ENCODE measurements at regions not wholly inside any gene's neighbourhood (a gene's known extent, or its start where the extent isn't known, plus 50 kb on each side); places are given as distances from the start of the nearest gene placed in this dataset.
"Not testable (repeated sequence)": the region's sequence is repeated elsewhere in the genome, so short reads cannot be mapped to it uniquely, and the experiment has no call there.

DNA sequence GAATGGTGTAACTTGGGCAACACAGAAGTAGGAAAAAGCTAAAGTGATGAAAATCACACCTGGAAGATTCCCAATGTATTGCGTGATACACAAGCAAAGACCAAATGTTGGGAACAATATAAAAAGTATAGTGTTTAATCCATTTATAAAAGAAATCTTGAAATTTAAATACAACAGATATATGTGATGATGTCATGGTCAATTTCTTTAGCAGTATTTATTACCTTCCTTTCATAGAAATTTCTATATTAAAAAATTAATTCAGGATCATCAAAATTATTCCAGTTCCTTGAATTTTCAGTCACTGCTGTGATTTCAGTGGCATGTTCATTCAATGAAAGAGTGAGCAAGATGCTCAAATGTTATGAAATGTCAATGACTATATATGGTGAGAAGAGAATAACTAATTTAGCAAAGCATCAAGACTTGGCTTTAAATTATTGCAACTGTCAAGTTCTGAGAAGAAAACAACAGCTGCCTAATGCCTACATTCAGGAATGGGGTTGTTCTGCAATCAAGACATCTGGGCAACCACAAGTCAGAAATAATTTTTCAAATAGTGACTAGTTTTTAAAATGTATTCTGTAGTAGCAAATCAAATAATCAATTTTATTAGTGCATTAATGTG lies 308.8 kb downstream of the SEMA3D start:
- POLR2A ChIA-PET, result no interaction called here
- ATAC-seq, result no peak
- intact Hi-C loops (cut with DNase I, micrococcal nuclease), result no loop called here
- Mint-ChIP-seq H3K27me3 (no peaks in the 10 kb centered on the region), H3K36me3 (ENCODE audit: low read depth) (no peaks in the 10 kb centered on the region), H3K27ac (no peak overlapping the region), H3K4me1 (no peaks in the 10 kb centered on the region), H3K4me3 (no peak overlapping the region), H3K9me3 (ENCODE audit: low read depth) (no peaks in the 10 kb centered on the region)
- CTCF ChIA-PET, result no interaction called here
- DNase-seq, result no peak

DNA sequence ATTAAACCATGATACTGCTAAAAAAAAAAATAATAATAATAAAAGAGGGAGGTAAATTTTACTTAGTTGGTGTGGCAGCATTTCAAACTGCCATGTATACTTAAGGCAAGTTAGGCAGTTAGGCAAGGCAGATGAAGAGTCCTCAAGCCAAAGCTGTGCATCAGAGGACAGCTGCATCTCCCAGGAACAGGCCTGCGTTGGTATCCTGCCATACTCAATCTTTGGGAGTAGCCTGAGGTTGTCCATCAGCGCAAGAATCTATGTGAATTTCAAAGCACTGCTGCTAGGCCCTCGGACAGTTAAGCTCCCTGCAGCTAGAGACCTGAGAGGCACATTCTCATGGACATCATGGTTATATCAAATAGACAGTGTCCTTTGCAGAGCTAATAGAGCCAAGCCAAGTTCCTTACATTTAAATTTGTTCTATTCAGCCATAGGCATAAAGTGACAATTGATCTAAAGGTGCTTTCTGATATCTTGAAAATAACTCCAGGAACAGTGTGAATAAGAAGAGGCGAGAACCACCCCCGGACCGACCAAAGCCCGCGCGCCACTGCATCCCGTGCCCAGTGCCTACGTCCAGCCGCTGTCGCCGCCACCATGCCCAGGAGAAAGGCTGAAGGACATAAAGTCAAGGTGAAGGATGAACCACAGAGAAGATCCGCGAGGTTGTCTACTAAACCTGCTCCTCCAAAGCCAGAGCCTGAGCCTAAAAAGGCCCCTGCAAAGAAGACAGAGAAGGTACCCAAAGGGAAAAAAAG lies 310.6 kb downstream of the SEMA3D start:
- Mint-ChIP-seq H3K27me3 (no peaks in the 10 kb centered on the region), H3K36me3 (ENCODE audit: low read depth) (no peaks in the 10 kb centered on the region), H3K4me1 (no peaks in the 10 kb centered on the region), H3K4me3 (no peak overlapping the region), H3K27ac (no peak overlapping the region), H3K9me3 (ENCODE audit: low read depth) (no peaks in the 10 kb centered on the region)
- CTCF ChIA-PET, result interaction anchor here (1.1 kb wide), 1 partner anchor 332 kb away, joined by 3 read pairs; no protein-coding TSS in a partner anchor
- intact Hi-C loops (cut with DNase I, micrococcal nuclease), result no loop called here
- ATAC-seq (no peak), DNase-seq (no peak)
- POLR2A ChIA-PET, result no interaction called here

DNA sequence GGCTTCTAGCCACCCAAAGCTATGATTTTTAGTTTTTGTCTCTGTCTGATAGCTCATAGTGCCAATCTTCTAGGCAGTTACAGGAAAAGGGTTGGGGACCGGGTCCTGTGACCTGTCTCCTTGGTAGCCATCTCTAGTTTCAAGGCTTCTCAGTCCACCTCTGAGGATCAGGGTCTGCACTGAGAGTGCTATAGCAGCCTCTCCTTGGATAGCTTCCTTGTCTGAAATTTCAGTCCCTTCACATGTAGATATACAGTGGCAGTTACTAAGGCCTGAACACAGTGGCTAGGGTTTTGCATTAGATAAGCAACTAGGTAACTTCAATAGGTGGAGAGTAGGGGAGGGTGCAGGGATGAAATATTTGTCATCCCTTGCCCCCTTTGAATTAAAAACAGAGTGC lies 321.3 kb downstream of the SEMA3D start:
- no peak overlapping the region for H3K27ac Mint-ChIP-seq
- H3K9me3 Mint-ChIP-seq (ENCODE audit: low read depth), result peaks cover 3% of the 10 kb centered on the region
- no peaks in the 10 kb centered on the region for H3K36me3 Mint-ChIP-seq (ENCODE audit: low read depth)
- H3K27me3 Mint-ChIP-seq, result no peaks in the 10 kb centered on the region
- DNase-seq, result no peak
- ATAC-seq, result no peak
- no peaks in the 10 kb centered on the region for H3K4me1 Mint-ChIP-seq
- H3K4me3 Mint-ChIP-seq, result no peak overlapping the region
- CTCF ChIA-PET, result no interaction called here
- intact Hi-C loops (cut with DNase I, micrococcal nuclease), result no loop called here
- POLR2A ChIA-PET, result no interaction called here

DNA sequence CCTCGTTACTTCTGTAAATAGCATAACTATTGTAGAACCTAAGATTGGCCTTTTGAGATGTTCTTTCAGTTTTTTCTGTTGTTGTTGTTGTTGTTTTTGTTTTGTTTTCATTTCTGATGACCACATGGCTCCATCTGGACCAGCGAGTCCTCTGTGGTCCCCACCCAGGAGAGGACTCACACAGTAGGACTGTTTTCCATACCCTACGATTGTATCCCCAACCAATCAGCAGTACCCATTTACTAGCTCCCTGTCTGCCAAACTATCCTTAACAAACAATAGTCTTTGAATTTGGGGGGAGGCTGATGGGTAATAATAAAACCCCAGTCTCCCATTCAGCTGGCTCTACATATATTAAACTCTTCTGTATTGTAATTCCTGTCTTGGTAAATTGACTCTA lies 329.5 kb downstream of the SEMA3D start:
- intact Hi-C loops (cut with DNase I, micrococcal nuclease), result no loop called here
- Mint-ChIP-seq H3K9me3 (ENCODE audit: low read depth) (peaks cover 3% of the 10 kb centered on the region), H3K27me3 (no peaks in the 10 kb centered on the region), H3K36me3 (ENCODE audit: low read depth) (no peaks in the 10 kb centered on the region), H3K4me1 (no peaks in the 10 kb centered on the region), H3K27ac (no peak overlapping the region), H3K4me3 (no peak overlapping the region)
- ATAC-seq (no peak), DNase-seq (no peak)
- ChIA-PET CTCF (interaction anchor here (0.7 kb wide), 1 partner anchor 10 kb away, joined by 3 read pairs; no protein-coding TSS in a partner anchor), POLR2A (no interaction called here)

DNA sequence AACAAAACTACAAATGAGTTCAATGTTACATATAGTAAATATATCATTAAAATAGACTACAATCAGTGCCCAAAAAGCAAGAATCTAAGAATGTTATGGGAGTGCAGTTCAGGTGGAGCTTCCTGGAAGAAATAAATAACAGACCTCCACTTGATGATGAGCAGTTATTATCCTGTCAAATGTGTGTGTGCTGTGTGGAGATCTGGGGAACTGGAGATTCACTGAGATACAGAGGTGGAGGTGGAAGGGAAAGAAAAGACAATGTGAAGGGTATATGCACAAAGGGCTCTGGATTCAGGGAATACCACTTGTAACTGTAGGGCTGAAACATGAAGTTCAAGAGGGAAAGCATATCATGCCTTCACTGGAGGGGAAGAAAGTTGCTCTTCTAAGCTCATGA lies 331.1 kb downstream of the SEMA3D start:
- Mint-ChIP-seq H3K4me1 (no peaks in the 10 kb centered on the region), H3K4me3 (no peak overlapping the region), H3K27ac (no peak overlapping the region), H3K36me3 (ENCODE audit: low read depth) (no peaks in the 10 kb centered on the region), H3K27me3 (no peaks in the 10 kb centered on the region), H3K9me3 (ENCODE audit: low read depth) (peaks cover under 1% of the 10 kb centered on the region)
- ChIA-PET CTCF (no interaction called here), POLR2A (no interaction called here)
- ATAC-seq (no peak), DNase-seq (no peak)
- intact Hi-C loops (cut with DNase I, micrococcal nuclease), result no loop called here

DNA sequence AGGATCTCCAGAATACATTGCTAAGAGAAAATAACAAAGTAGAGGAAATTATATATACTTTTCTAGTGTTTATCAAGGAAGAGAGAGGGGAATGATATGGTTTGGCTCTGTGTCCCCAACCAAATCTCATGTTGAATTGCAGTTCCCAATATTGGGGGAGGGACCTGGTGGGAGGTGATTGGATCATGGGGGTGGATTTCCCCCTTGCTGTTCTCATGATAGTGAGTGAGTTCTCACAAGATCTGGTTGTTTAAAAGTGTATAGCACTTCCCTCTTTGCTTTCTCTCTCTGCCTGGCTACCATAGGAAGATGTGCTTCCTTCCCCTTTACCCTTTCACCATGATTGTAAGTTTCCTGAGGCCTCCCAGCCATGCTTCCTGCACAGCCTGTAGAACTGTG lies 337.9 kb downstream of the SEMA3D start:
- DNase-seq; ATAC-seq; H3K27me3 Mint-ChIP-seq; H3K27ac Mint-ChIP-seq; H3K9me3 Mint-ChIP-seq (ENCODE audit: low read depth); H3K4me1 Mint-ChIP-seq; CTCF ChIA-PET; intact Hi-C loops (cut with DNase I, micrococcal nuclease); H3K36me3 Mint-ChIP-seq (ENCODE audit: low read depth); POLR2A ChIA-PET; H3K4me3 Mint-ChIP-seq: not testable (repeated sequence)

DNA sequence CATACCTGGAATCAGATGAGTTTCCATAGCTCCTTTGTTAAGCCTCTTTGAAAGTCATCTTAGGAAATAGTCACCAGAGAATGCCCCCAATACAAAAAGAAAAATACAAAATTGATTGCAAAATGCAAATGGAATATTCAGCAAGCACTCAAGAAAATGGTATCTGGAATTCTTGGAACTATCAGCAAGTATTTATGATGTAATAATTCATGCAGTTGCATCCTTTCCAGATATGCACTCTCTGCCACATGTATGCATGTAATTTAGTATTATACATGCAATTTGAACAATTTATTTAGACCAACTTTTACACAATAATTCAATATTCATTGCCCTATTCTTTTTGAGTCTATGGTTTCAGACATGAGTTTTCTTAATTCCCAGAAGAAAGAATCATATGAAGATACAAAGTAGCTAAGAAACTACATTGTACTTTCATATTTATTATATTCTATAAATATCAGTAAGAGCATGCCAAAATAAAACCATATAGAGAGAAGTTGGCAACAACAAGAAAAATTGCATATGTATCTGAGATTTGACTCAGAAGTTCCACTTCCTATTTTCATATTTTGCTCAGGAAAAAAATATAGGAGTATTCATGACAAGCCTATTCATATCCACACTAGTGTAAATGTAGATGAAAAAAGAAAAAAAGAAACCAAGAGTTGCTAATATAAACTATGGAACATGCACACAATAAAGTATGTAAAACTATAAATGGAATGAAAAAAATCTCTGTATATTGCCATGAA lies 338.5 kb downstream of the SEMA3D start:
- ChIA-PET CTCF (no interaction called here), POLR2A (no interaction called here)
- DNase-seq (no peak), ATAC-seq (no peak)
- Mint-ChIP-seq H3K4me3 (no peak overlapping the region), H3K36me3 (ENCODE audit: low read depth) (no peaks in the 10 kb centered on the region), H3K9me3 (ENCODE audit: low read depth) (no peaks in the 10 kb centered on the region), H3K4me1 (no peaks in the 10 kb centered on the region), H3K27ac (no peak overlapping the region), H3K27me3 (no peaks in the 10 kb centered on the region)
- intact Hi-C loops (cut with DNase I, micrococcal nuclease), result no loop called here

DNA sequence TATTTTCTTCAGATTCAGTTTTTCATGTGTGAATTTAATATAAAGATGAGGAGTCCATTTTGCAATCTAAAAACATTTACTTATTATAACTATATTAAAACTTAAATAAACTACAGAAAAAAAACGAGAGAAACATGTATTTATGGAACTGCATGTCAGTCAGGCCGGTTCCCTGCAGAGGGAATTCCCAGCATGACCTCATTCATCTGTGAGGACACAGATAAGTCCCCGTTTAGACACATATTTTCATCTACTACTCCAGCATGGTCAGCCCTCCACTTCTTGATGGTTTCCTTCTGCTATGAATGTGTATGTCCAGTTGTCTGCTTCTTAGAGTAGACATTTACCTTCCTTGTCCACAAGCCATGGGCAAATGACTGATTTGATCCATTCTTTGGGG lies 339.1 kb downstream of the SEMA3D start:
- no peaks in the 10 kb centered on the region for H3K27me3 Mint-ChIP-seq
- H3K9me3 Mint-ChIP-seq (ENCODE audit: low read depth), result no peaks in the 10 kb centered on the region
- intact Hi-C loops (cut with DNase I, micrococcal nuclease), result no loop called here
- DNase-seq, result no peak
- H3K4me1 Mint-ChIP-seq, result no peaks in the 10 kb centered on the region
- CTCF ChIA-PET, result no interaction called here
- ATAC-seq, result no peak
- POLR2A ChIA-PET, result no interaction called here
- no peaks in the 10 kb centered on the region for H3K36me3 Mint-ChIP-seq (ENCODE audit: low read depth)
- H3K4me3 Mint-ChIP-seq, result no peak overlapping the region
- H3K27ac Mint-ChIP-seq, result no peak overlapping the region

DNA sequence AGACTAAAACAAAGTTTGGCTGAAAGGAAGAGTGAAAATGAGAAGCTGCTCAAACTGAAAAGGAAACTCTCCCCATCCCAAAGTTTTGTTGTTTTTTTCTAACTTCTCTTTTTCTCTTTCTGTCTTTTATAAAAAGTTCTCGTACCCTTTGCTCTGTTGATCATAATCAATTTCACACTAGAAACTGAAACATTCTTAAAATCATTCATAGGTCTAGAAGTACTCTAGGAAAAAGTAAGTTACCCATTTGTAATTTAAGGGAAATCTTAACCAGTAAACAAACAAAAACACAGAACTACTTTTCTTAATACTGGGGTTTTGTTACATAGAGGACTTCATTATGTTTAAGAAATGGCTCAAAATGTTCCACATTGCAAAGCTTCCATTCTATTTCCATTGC lies 339.8 kb downstream of the SEMA3D start:
- CTCF ChIA-PET, result interaction anchor here (0.6 kb wide), 2 partner anchors 11 to 111 kb away, joined by 3 read pairs; no protein-coding TSS in a partner anchor
- Mint-ChIP-seq H3K36me3 (ENCODE audit: low read depth) (no peaks in the 10 kb centered on the region), H3K27me3 (no peaks in the 10 kb centered on the region), H3K4me1 (no peaks in the 10 kb centered on the region), H3K27ac (no peak overlapping the region), H3K4me3 (no peak overlapping the region), H3K9me3 (ENCODE audit: low read depth) (no peaks in the 10 kb centered on the region)
- intact Hi-C loops (cut with DNase I, micrococcal nuclease), result no loop called here
- POLR2A ChIA-PET, result no interaction called here
- no peak for ATAC-seq
- no peak for DNase-seq

DNA sequence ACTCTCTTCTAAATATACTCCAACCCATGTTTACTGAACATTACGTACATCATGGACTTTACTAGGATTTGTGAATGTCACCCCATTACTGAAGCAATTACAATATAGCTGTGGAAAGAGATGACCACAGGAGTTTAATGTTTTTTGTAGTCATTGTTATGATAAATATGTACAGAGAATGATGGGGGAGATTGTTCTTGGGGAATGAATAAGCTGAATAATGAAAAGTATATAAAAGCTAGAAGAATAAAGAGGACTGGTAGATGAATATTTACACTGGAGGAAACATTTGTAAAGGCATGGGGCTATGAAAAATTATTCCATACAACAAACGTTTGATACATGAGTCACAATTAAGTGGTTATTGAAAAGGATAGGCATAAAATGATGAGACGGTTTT lies 340.9 kb downstream of the SEMA3D start:
- CTCF ChIA-PET, result interaction anchor here (1.6 kb wide), 1 partner anchor 11 kb away, joined by 4 read pairs; no protein-coding TSS in a partner anchor
- no peaks in the 10 kb centered on the region for H3K4me1 Mint-ChIP-seq
- no peaks in the 10 kb centered on the region for H3K36me3 Mint-ChIP-seq (ENCODE audit: low read depth)
- no peaks in the 10 kb centered on the region for H3K9me3 Mint-ChIP-seq (ENCODE audit: low read depth)
- POLR2A ChIA-PET, result no interaction called here
- no peak overlapping the region for H3K27ac Mint-ChIP-seq
- no peak for DNase-seq
- ATAC-seq, result no peak
- intact Hi-C loops (cut with DNase I, micrococcal nuclease), result no loop called here
- no peak overlapping the region for H3K4me3 Mint-ChIP-seq
- H3K27me3 Mint-ChIP-seq, result no peaks in the 10 kb centered on the region

DNA sequence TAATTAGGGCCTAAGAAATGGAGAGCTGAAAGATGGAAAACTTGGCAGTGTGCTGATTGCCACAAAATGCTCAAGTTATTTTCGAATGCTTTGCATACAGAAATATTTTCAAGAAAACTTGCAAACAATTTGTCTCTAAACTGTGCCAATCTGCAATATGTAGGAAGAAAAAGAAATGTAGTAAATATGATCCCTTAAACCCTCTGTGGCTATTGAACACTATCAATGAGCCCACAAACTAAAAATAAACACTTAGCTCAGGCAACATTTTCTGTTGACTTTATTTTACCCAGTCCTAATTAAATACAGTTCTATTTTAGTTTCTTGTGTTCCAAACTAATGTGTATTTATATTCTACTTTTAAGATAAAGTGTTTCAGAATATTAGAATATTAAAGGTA lies 342.1 kb downstream of the SEMA3D start:
- H3K27ac Mint-ChIP-seq, result no peak overlapping the region
- ATAC-seq, result no peak
- intact Hi-C loops (cut with DNase I, micrococcal nuclease), result no loop called here
- H3K36me3 Mint-ChIP-seq (ENCODE audit: low read depth), result no peaks in the 10 kb centered on the region
- DNase-seq, result no peak
- no peaks in the 10 kb centered on the region for H3K9me3 Mint-ChIP-seq (ENCODE audit: low read depth)
- H3K27me3 Mint-ChIP-seq, result no peaks in the 10 kb centered on the region
- CTCF ChIA-PET, result interaction anchor here (1.6 kb wide), 1 partner anchor 10 kb away, joined by 4 read pairs; no protein-coding TSS in a partner anchor
- H3K4me1 Mint-ChIP-seq, result no peaks in the 10 kb centered on the region
- H3K4me3 Mint-ChIP-seq, result no peak overlapping the region
- POLR2A ChIA-PET, result no interaction called here

DNA sequence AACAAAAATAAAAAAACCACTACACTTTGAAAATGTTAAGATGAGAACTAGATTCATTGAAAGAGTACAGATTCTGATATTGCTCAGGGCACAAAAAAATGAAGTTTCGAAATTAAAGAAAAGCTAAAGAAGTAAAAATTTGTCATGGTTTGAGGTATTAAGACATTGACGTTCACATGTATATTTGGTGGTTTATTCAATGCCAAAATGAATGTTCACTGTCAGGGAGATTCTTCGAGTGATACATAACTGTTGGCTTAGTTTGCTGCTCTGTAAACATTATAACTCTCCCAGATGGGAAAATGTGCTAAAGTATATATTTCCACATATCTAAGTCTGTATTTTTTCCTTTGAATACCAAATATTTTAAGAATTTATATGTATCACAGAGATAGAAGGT lies 345.0 kb downstream of the SEMA3D start:
- DNase-seq (no peak), ATAC-seq (no peak)
- Mint-ChIP-seq H3K4me1 (no peaks in the 10 kb centered on the region), H3K27ac (no peak overlapping the region), H3K4me3 (no peak overlapping the region), H3K9me3 (ENCODE audit: low read depth) (no peaks in the 10 kb centered on the region), H3K27me3 (no peaks in the 10 kb centered on the region), H3K36me3 (ENCODE audit: low read depth) (no peaks in the 10 kb centered on the region)
- ChIA-PET CTCF (no interaction called here), POLR2A (no interaction called here)
- intact Hi-C loops (cut with DNase I, micrococcal nuclease), result loop anchor here in 1 of 2 experiments (2.0 kb wide), 1 partner anchor 33 kb away; no protein-coding TSS in a partner anchor
